Vagina (tissue), 2 donors: ENCODE measurements at regions not wholly inside any gene's neighbourhood (a gene's known extent, or its start where the extent isn't known, plus 50 kb on each side); places are given as distances from the start of the nearest gene placed in this dataset.

Experiments used
- POLR2A ChIP-seq, 2 donors: fragments of 450-650 bp; IDR thresholded peaks; one replicate each; pipeline ENCODE4 v1.6.1; 2017; ENCODE audit warnings: antibody characterized with exemption in 2 of 2, mild to moderate bottlenecking in 2 of 2, moderate library complexity in 2 of 2
- POLR2AphosphoS5 ChIP-seq, 2 donors: sonication (generic); formaldehyde crosslinking; IDR thresholded peaks; one replicate each; pipeline ENCODE4 v1.9.0; 2017; ENCODE audit warnings: antibody characterized with exemption in 2 of 2, mild to moderate bottlenecking in 2 of 2, low read depth in 1 of 2; ENCODE audit not compliant: insufficient read depth in 1 of 2
- TF ChIP-seq, protein P1 (sequence below), 3 experiments: fragments of 450-650 bp in 2 of 3; fragments of 200-600 bp in 1 of 3; sonication (generic) in 1 of 3; IDR thresholded peaks; one replicate each; pipeline ENCODE4 v1.5.1; 2017 to 2019; ENCODE audit warnings: antibody characterized with exemption in 3 of 3, mild to moderate bottlenecking in 2 of 3, moderate library complexity in 2 of 3

DNA sequence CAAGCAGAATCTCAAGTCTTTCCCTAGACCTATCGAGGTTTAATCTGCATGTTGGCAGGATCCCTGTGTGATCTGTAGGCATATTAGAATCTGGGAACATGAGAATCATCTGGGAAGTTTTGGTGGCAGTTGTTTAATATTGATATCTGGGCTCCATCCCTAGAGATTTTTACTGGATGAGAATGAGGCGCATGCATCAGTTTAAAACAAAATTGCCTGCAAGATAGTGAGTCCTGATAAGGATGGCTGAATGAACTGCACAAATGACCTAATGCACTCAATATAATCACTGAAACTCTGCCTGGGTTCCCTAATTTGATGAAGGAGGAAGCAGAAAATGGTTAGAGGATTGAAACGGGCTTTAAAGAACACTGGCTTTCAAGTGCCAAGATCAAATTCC, 218.0 kb downstream of the FGFR2 start:
- TF ChIP-seq POLR2A (IDR thresholded peaks at IDR 0.05) (no peak), POLR2AphosphoS5 (IDR thresholded peaks at IDR 0.05; ENCODE audit: insufficient read depth in 1 of 2, low read depth in 1 of 2) (no peak)
- TF ChIP-seq, protein P1, sequence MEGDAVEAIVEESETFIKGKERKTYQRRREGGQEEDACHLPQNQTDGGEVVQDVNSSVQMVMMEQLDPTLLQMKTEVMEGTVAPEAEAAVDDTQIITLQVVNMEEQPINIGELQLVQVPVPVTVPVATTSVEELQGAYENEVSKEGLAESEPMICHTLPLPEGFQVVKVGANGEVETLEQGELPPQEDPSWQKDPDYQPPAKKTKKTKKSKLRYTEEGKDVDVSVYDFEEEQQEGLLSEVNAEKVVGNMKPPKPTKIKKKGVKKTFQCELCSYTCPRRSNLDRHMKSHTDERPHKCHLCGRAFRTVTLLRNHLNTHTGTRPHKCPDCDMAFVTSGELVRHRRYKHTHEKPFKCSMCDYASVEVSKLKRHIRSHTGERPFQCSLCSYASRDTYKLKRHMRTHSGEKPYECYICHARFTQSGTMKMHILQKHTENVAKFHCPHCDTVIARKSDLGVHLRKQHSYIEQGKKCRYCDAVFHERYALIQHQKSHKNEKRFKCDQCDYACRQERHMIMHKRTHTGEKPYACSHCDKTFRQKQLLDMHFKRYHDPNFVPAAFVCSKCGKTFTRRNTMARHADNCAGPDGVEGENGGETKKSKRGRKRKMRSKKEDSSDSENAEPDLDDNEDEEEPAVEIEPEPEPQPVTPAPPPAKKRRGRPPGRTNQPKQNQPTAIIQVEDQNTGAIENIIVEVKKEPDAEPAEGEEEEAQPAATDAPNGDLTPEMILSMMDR (IDR thresholded peaks at IDR 0.05), result no peak
